ENCODE measurements at regions not wholly inside any gene's neighbourhood (a gene's known extent, or its start where the extent isn't known, plus 50 kb on each side); places are given as distances from the start of the nearest gene placed in this dataset.
"Not testable (repeated sequence)": the region's sequence is repeated elsewhere in the genome, so short reads cannot be mapped to it uniquely, and the experiment has no call there.

GRCh38 chr3:130151555-130151954 lies 69.9 kb downstream of the ALG1L2 start:
- H3K27ac ChIP-seq (ENCODE audit: low read depth in 1 of 2, low read length in 2 of 2); POLR2A ChIA-PET; H3K27me3 ChIP-seq (ENCODE audit: control insufficient read depth in 1 of 2, insufficient read depth in 2 of 2, low read length in 2 of 2); CTCF ChIA-PET; H3K36me3 ChIP-seq (ENCODE audit: insufficient read depth, low read length); H3K4me1 ChIP-seq (ENCODE audit: insufficient read depth, low read length); H3K9me3 Mint-ChIP-seq; H3K4me3 Mint-ChIP-seq; H3K4me1 Mint-ChIP-seq (ENCODE audit: low read depth); ATAC-seq (ENCODE audit: poor library complexity); DNase-seq; H3K9me3 ChIP-seq (ENCODE audit: control insufficient read depth in 1 of 2, insufficient read depth in 1 of 2, low read length in 2 of 2); H3K27me3 Mint-ChIP-seq; H3K4me3 ChIP-seq (ENCODE audit: low read length); H3K36me3 Mint-ChIP-seq (ENCODE audit: low read depth); H3K27ac Mint-ChIP-seq: not testable (repeated sequence)
- intact Hi-C loops (cut with DNase I, micrococcal nuclease): loop anchor here in 1 of 2 experiments (10.0 kb wide), 2 partner anchors 393 to 743 kb away; partner anchors contain the start of gene ATP2C1

- ATAC-seq (ENCODE audit: poor library complexity); H3K27ac ChIP-seq (ENCODE audit: low read depth in 1 of 2, low read length in 2 of 2); DNase-seq; H3K27ac Mint-ChIP-seq; H3K4me1 Mint-ChIP-seq (ENCODE audit: low read depth); H3K36me3 Mint-ChIP-seq (ENCODE audit: low read depth); H3K4me1 ChIP-seq (ENCODE audit: insufficient read depth, low read length); H3K27me3 ChIP-seq (ENCODE audit: control insufficient read depth in 1 of 2, insufficient read depth in 2 of 2, low read length in 2 of 2); H3K9me3 ChIP-seq (ENCODE audit: control insufficient read depth in 1 of 2, insufficient read depth in 1 of 2, low read length in 2 of 2); CTCF ChIA-PET; POLR2A ChIA-PET; H3K4me3 ChIP-seq (ENCODE audit: low read length); H3K36me3 ChIP-seq (ENCODE audit: insufficient read depth, low read length); H3K27me3 Mint-ChIP-seq; H3K4me3 Mint-ChIP-seq; H3K9me3 Mint-ChIP-seq: not testable (repeated sequence)
- intact Hi-C loops (cut with DNase I, micrococcal nuclease): loop anchor here in 1 of 2 experiments (10.0 kb wide), 2 partner anchors 392 to 742 kb away; partner anchors contain the start of gene ATP2C1
Observed at GRCh38 chr3:130153247-130153646, 71.6 kb downstream of the ALG1L2 start.

GRCh38 chr3:130155464-130155863 lies 73.8 kb downstream of the ALG1L2 start:
- H3K4me3 Mint-ChIP-seq; H3K27me3 ChIP-seq (ENCODE audit: control insufficient read depth in 1 of 2, insufficient read depth in 2 of 2, low read length in 2 of 2); H3K27ac ChIP-seq (ENCODE audit: low read depth in 1 of 2, low read length in 2 of 2); H3K9me3 Mint-ChIP-seq; H3K27me3 Mint-ChIP-seq; H3K27ac Mint-ChIP-seq; CTCF ChIA-PET; H3K4me1 ChIP-seq (ENCODE audit: insufficient read depth, low read length); POLR2A ChIA-PET; H3K36me3 Mint-ChIP-seq (ENCODE audit: low read depth); H3K4me1 Mint-ChIP-seq (ENCODE audit: low read depth); DNase-seq; ATAC-seq (ENCODE audit: poor library complexity); H3K9me3 ChIP-seq (ENCODE audit: control insufficient read depth in 1 of 2, insufficient read depth in 1 of 2, low read length in 2 of 2); H3K36me3 ChIP-seq (ENCODE audit: insufficient read depth, low read length); H3K4me3 ChIP-seq (ENCODE audit: low read length): not testable (repeated sequence)
- intact Hi-C loops (cut with DNase I, micrococcal nuclease): loop anchor here (5.0 to 10.0 kb wide), 3 partner anchors 382 to 739 kb away; partner anchors contain the start of gene ATP2C1 (in 1 of the 2)
- TF ChIP-seq CTCF (IDR thresholded peaks at IDR 0.05): peak; percentile 20

GRCh38 chr3:130166856-130167255 lies 85.2 kb downstream of the ALG1L2 start:
- H3K4me1 Mint-ChIP-seq (ENCODE audit: low read depth); H3K36me3 ChIP-seq (ENCODE audit: insufficient read depth, low read length); CTCF ChIA-PET; H3K27ac Mint-ChIP-seq; H3K9me3 Mint-ChIP-seq; H3K27me3 ChIP-seq (ENCODE audit: control insufficient read depth in 1 of 2, insufficient read depth in 2 of 2, low read length in 2 of 2); POLR2A ChIA-PET; H3K4me1 ChIP-seq (ENCODE audit: insufficient read depth, low read length); H3K4me3 ChIP-seq (ENCODE audit: low read length); H3K27me3 Mint-ChIP-seq; DNase-seq; H3K27ac ChIP-seq (ENCODE audit: low read depth in 1 of 2, low read length in 2 of 2); ATAC-seq (ENCODE audit: poor library complexity); H3K9me3 ChIP-seq (ENCODE audit: control insufficient read depth in 1 of 2, insufficient read depth in 1 of 2, low read length in 2 of 2); H3K4me3 Mint-ChIP-seq; H3K36me3 Mint-ChIP-seq (ENCODE audit: low read depth); intact Hi-C loops (cut with DNase I, micrococcal nuclease): not testable (repeated sequence)

GRCh38 chr3:130175195-130175594 lies 93.6 kb downstream of the ALG1L2 start:
- POLR2A ChIA-PET, CTCF ChIA-PET: not testable (repeated sequence)
- peaks cover 27% of the 10 kb centered on the region for H3K4me1 Mint-ChIP-seq (ENCODE audit: low read depth)

GRCh38 chr3:130176476-130177256 lies 95.0 kb downstream of the ALG1L2 start:
- H3K9me3 ChIP-seq (ENCODE audit: control insufficient read depth in 1 of 2, insufficient read depth in 1 of 2, low read length in 2 of 2); ATAC-seq (ENCODE audit: poor library complexity); H3K27ac Mint-ChIP-seq; H3K9me3 Mint-ChIP-seq; DNase-seq; POLR2A ChIA-PET; H3K36me3 ChIP-seq (ENCODE audit: insufficient read depth, low read length); intact Hi-C loops (cut with DNase I, micrococcal nuclease); H3K27ac ChIP-seq (ENCODE audit: low read depth in 1 of 2, low read length in 2 of 2); H3K4me3 ChIP-seq (ENCODE audit: low read length); H3K4me1 ChIP-seq (ENCODE audit: insufficient read depth, low read length); CTCF ChIA-PET; H3K4me3 Mint-ChIP-seq; H3K27me3 Mint-ChIP-seq; H3K27me3 ChIP-seq (ENCODE audit: control insufficient read depth in 1 of 2, insufficient read depth in 2 of 2, low read length in 2 of 2); H3K36me3 Mint-ChIP-seq (ENCODE audit: low read depth): not testable (repeated sequence)
- peaks cover 29% of the 10 kb centered on the region for H3K4me1 Mint-ChIP-seq (ENCODE audit: low read depth)

More at GRCh38 chr3:130175195-130175594, 93.6 kb downstream of the ALG1L2 start:
- H3K27me3 Mint-ChIP-seq; H3K27ac ChIP-seq (ENCODE audit: low read depth in 1 of 2, low read length in 2 of 2); ATAC-seq (ENCODE audit: poor library complexity); intact Hi-C loops (cut with DNase I, micrococcal nuclease); DNase-seq; H3K36me3 Mint-ChIP-seq (ENCODE audit: low read depth); H3K4me1 ChIP-seq (ENCODE audit: insufficient read depth, low read length); H3K9me3 Mint-ChIP-seq; H3K9me3 ChIP-seq (ENCODE audit: control insufficient read depth in 1 of 2, insufficient read depth in 1 of 2, low read length in 2 of 2); H3K36me3 ChIP-seq (ENCODE audit: insufficient read depth, low read length); H3K4me3 Mint-ChIP-seq; H3K27me3 ChIP-seq (ENCODE audit: control insufficient read depth in 1 of 2, insufficient read depth in 2 of 2, low read length in 2 of 2); H3K4me3 ChIP-seq (ENCODE audit: low read length); H3K27ac Mint-ChIP-seq: not testable (repeated sequence)

Measured in CD4-positive, alpha-beta T cell (primary cell).